ENCODE measurements at regions not wholly inside any gene's neighbourhood (a gene's known extent, or its start where the extent isn't known, plus 50 kb on each side); places are given as distances from the start of the nearest gene placed in this dataset.

GRCh38 chr18:30705943-30706342 lies 336.6 kb downstream of the DSC3 start:
- DNase-seq (ENCODE audit: low spot score in 2 of 2), result no peak
- WGBS, 2 donors, result 59% methylated on average over 4 of the region's 4 CpGs
- TF ChIP-seq POLR2A (IDR thresholded peaks at IDR 0.05), result no peak
- TF ChIP-seq, protein P1, sequence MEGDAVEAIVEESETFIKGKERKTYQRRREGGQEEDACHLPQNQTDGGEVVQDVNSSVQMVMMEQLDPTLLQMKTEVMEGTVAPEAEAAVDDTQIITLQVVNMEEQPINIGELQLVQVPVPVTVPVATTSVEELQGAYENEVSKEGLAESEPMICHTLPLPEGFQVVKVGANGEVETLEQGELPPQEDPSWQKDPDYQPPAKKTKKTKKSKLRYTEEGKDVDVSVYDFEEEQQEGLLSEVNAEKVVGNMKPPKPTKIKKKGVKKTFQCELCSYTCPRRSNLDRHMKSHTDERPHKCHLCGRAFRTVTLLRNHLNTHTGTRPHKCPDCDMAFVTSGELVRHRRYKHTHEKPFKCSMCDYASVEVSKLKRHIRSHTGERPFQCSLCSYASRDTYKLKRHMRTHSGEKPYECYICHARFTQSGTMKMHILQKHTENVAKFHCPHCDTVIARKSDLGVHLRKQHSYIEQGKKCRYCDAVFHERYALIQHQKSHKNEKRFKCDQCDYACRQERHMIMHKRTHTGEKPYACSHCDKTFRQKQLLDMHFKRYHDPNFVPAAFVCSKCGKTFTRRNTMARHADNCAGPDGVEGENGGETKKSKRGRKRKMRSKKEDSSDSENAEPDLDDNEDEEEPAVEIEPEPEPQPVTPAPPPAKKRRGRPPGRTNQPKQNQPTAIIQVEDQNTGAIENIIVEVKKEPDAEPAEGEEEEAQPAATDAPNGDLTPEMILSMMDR (IDR thresholded peaks at IDR 0.05), result no peak
- intact Hi-C loops (cut with DNase I; ENCODE audit: low total_unique reads), result no loop called here
- no peak overlapping the region for H3K4me3 ChIP-seq (ENCODE audit: low read depth, poor library complexity, severe bottlenecking)

DNA sequence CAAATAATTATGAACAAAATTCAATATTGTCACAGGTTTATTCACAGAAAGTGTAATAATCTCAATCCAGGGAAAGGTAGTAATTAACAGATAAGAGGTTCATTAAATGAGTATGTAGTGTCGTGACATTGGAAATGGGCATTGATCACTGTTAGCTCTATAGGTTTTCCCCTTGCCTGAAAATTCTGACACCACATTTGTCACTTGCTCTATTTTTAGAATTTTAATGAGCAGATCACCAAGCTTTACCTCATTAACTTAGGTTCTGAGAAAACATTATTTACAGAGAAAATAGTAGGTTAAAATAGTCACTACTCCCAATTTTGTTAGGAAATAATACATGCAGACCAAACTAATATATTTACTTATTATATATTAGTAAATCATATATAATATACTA lies 344.0 kb downstream of the DSC3 start:
- TF ChIP-seq, protein P1 (IDR thresholded peaks at IDR 0.05), result no peak
- TF ChIP-seq POLR2A (IDR thresholded peaks at IDR 0.05), result no peak
- H3K4me3 ChIP-seq (ENCODE audit: low read depth, poor library complexity, severe bottlenecking), result no peak overlapping the region
- 78 to 80% methylated on average over 1 of the region's 1 CpG for WGBS, 2 donors
- no peak for DNase-seq (ENCODE audit: low spot score in 2 of 2)
- intact Hi-C loops (cut with DNase I; ENCODE audit: low total_unique reads), result no loop called here

DNA sequence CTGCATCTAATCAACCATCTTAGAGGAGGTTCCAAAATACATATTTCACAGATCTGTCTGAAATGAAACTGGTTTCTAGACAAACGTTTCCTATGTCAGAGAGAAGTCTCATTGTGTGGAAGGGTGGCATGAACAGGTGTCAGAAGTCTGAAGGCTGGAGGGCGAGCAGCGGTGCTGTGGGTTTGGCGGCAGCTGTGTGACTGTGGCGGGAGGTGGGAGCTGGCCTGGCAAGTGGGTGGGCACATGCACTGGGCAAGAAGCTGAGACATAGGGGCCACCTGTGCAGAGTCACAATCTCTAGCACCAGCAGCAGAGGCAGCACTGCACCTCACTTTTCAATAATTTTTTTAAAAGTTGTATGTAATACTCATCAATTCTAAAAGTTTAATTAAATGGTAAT lies 346.3 kb downstream of the DSC3 start:
- intact Hi-C loops (cut with DNase I; ENCODE audit: low total_unique reads), result no loop called here
- no peak overlapping the region for H3K4me3 ChIP-seq (ENCODE audit: low read depth, poor library complexity, severe bottlenecking)
- DNase-seq (ENCODE audit: low spot score in 2 of 2), result no peak
- 86 to 87% methylated on average over 5 of the region's 5 CpGs for WGBS, 2 donors
- no peak for TF ChIP-seq POLR2A (IDR thresholded peaks at IDR 0.05)
- TF ChIP-seq, protein P1 (IDR thresholded peaks at IDR 0.05), result no peak

- intact Hi-C loops (cut with DNase I; ENCODE audit: low total_unique reads), result no loop called here
- DNase-seq (ENCODE audit: low spot score in 2 of 2), result no peak
- TF ChIP-seq, protein P1 (IDR thresholded peaks at IDR 0.05), result no peak
- TF ChIP-seq POLR2A (IDR thresholded peaks at IDR 0.05), result no peak
- 88 to 95% methylated on average over 3 of the region's 3 CpGs for WGBS, 2 donors
- H3K4me3 ChIP-seq (ENCODE audit: low read depth, poor library complexity, severe bottlenecking), result no peak overlapping the region
Observed at GRCh38 chr18:30694773-30695172, 347.8 kb downstream of the DSC3 start.

- TF ChIP-seq POLR2A (IDR thresholded peaks at IDR 0.05), result no peak
- TF ChIP-seq, protein P1 (IDR thresholded peaks at IDR 0.05), result no peak
- no peak overlapping the region for H3K4me3 ChIP-seq (ENCODE audit: low read depth, poor library complexity, severe bottlenecking)
- intact Hi-C loops (cut with DNase I; ENCODE audit: low total_unique reads), result no loop called here
- no peak for DNase-seq (ENCODE audit: low spot score in 2 of 2)
- 60 to 67% methylated on average over 2 of the region's 2 CpGs for WGBS, 2 donors
Observed at GRCh38 chr18:30689216-30689615, 353.3 kb downstream of the DSC3 start.

- no peak for DNase-seq (ENCODE audit: low spot score in 2 of 2)
- intact Hi-C loops (cut with DNase I; ENCODE audit: low total_unique reads), result no loop called here
- WGBS, 2 donors, result 64 to 66% methylated on average over 2 of the region's 2 CpGs
- no peak for TF ChIP-seq POLR2A (IDR thresholded peaks at IDR 0.05)
- TF ChIP-seq, protein P1 (IDR thresholded peaks at IDR 0.05), result no peak
- H3K4me3 ChIP-seq (ENCODE audit: low read depth, poor library complexity, severe bottlenecking), result no peak overlapping the region
Observed at GRCh38 chr18:30687501-30687900, 355.0 kb downstream of the DSC3 start.

Data from lower leg skin (tissue), 4 donors.